ENCODE measurements at regions not wholly inside any gene's neighbourhood (a gene's known extent, or its start where the extent isn't known, plus 50 kb on each side); places are given as distances from the start of the nearest gene placed in this dataset.

GRCh38 chr1:229875086-229875485, 192.0 kb upstream of the GALNT2 start:
- H3K27ac ChIP-seq (ENCODE audit: low read length): no peak overlapping the region
- H3K4me3 ChIP-seq (ENCODE audit: low read depth in 1 of 2, low read length in 2 of 2): no peak overlapping the region

GRCh38 chr1:229879746-229880145, 187.3 kb upstream of the GALNT2 start:
- Histone ChIP-seq H3K4me3 (ENCODE audit: low read depth in 1 of 2, low read length in 2 of 2) (no peak overlapping the region), H3K4me1 (ENCODE audit: control insufficient read depth in 1 of 2, insufficient read depth in 2 of 2, low read length in 2 of 2) (peaks cover 0 to 21% of the 10 kb centered on the region in 2 donors), H3K9me3 (ENCODE audit: control insufficient read depth in 1 of 2, low read length in 2 of 2) (no peaks in the 10 kb centered on the region), H3K36me3 (ENCODE audit: control insufficient read depth in 1 of 2, insufficient read depth in 2 of 2, low read length in 2 of 2) (no peaks in the 10 kb centered on the region), H3K27me3 (ENCODE audit: low read depth, low read length) (no peaks in the 10 kb centered on the region), H3K27ac (ENCODE audit: low read length) (no peak overlapping the region)

More at GRCh38 chr1:229875086-229875485, 192.0 kb upstream of the GALNT2 start:
- Histone ChIP-seq H3K36me3 (ENCODE audit: control insufficient read depth in 1 of 2, insufficient read depth in 2 of 2, low read length in 2 of 2) (no peaks in the 10 kb centered on the region), H3K4me1 (ENCODE audit: control insufficient read depth in 1 of 2, insufficient read depth in 2 of 2, low read length in 2 of 2) (peaks cover 0 to 10% of the 10 kb centered on the region in 2 donors), H3K9me3 (ENCODE audit: control insufficient read depth in 1 of 2, low read length in 2 of 2) (no peaks in the 10 kb centered on the region), H3K27me3 (ENCODE audit: low read depth, low read length) (no peaks in the 10 kb centered on the region)

- Histone ChIP-seq H3K9me3 (ENCODE audit: control insufficient read depth in 1 of 2, low read length in 2 of 2) (no peaks in the 10 kb centered on the region), H3K4me1 (ENCODE audit: control insufficient read depth in 1 of 2, insufficient read depth in 2 of 2, low read length in 2 of 2) (peaks cover 0 to 21% of the 10 kb centered on the region in 2 donors), H3K27ac (ENCODE audit: low read length) (no peak overlapping the region), H3K36me3 (ENCODE audit: control insufficient read depth in 1 of 2, insufficient read depth in 2 of 2, low read length in 2 of 2) (no peaks in the 10 kb centered on the region), H3K27me3 (ENCODE audit: low read depth, low read length) (no peaks in the 10 kb centered on the region), H3K4me3 (ENCODE audit: low read depth in 1 of 2, low read length in 2 of 2) (no peak overlapping the region)
Measured at GRCh38 chr1:229880271-229881170, 186.5 kb upstream of the GALNT2 start.

GRCh38 chr1:229882621-229883020, 184.4 kb upstream of the GALNT2 start:
- Histone ChIP-seq H3K4me3 (ENCODE audit: low read depth in 1 of 2, low read length in 2 of 2) (no peak overlapping the region), H3K36me3 (ENCODE audit: control insufficient read depth in 1 of 2, insufficient read depth in 2 of 2, low read length in 2 of 2) (no peaks in the 10 kb centered on the region), H3K9me3 (ENCODE audit: control insufficient read depth in 1 of 2, low read length in 2 of 2) (no peaks in the 10 kb centered on the region), H3K4me1 (ENCODE audit: control insufficient read depth in 1 of 2, insufficient read depth in 2 of 2, low read length in 2 of 2) (peaks cover 0 to 33% of the 10 kb centered on the region in 2 donors), H3K27me3 (ENCODE audit: low read depth, low read length) (no peaks in the 10 kb centered on the region), H3K27ac (ENCODE audit: low read length) (no peak overlapping the region)

GRCh38 chr1:229883504-229884200, 183.4 kb upstream of the GALNT2 start:
- no peak overlapping the region for H3K4me3 ChIP-seq (ENCODE audit: low read depth in 1 of 2, low read length in 2 of 2)
- no peaks in the 10 kb centered on the region for H3K36me3 ChIP-seq (ENCODE audit: control insufficient read depth in 1 of 2, insufficient read depth in 2 of 2, low read length in 2 of 2)
- no peak overlapping the region for H3K27ac ChIP-seq (ENCODE audit: low read length)
- H3K4me1 ChIP-seq (ENCODE audit: control insufficient read depth in 1 of 2, insufficient read depth in 2 of 2, low read length in 2 of 2): peaks cover 0 to 36% of the 10 kb centered on the region in 2 donors
- H3K9me3 ChIP-seq (ENCODE audit: control insufficient read depth in 1 of 2, low read length in 2 of 2): no peaks in the 10 kb centered on the region
- no peaks in the 10 kb centered on the region for H3K27me3 ChIP-seq (ENCODE audit: low read depth, low read length)

- Histone ChIP-seq H3K36me3 (ENCODE audit: control insufficient read depth in 1 of 2, insufficient read depth in 2 of 2, low read length in 2 of 2) (no peaks in the 10 kb centered on the region), H3K9me3 (ENCODE audit: control insufficient read depth in 1 of 2, low read length in 2 of 2) (no peaks in the 10 kb centered on the region), H3K4me3 (ENCODE audit: low read depth in 1 of 2, low read length in 2 of 2) (no peak overlapping the region), H3K27me3 (ENCODE audit: low read depth, low read length) (no peaks in the 10 kb centered on the region), H3K27ac (ENCODE audit: low read length) (no peak overlapping the region), H3K4me1 (ENCODE audit: control insufficient read depth in 1 of 2, insufficient read depth in 2 of 2, low read length in 2 of 2) (peaks cover 0 to 32% of the 10 kb centered on the region in 2 donors)
Measured at GRCh38 chr1:229884765-229885164, 182.3 kb upstream of the GALNT2 start.

- H3K4me1 ChIP-seq (ENCODE audit: control insufficient read depth in 1 of 2, insufficient read depth in 2 of 2, low read length in 2 of 2): peaks cover 0 to 22% of the 10 kb centered on the region in 2 donors
Measured at GRCh38 chr1:229885568-229886495, 181.2 kb upstream of the GALNT2 start.

GRCh38 chr1:229886636-229887035, 180.4 kb upstream of the GALNT2 start:
- Histone ChIP-seq H3K27ac (ENCODE audit: low read length) (no peak overlapping the region), H3K9me3 (ENCODE audit: control insufficient read depth in 1 of 2, low read length in 2 of 2) (no peaks in the 10 kb centered on the region), H3K4me1 (ENCODE audit: control insufficient read depth in 1 of 2, insufficient read depth in 2 of 2, low read length in 2 of 2) (peaks cover 0 to 19% of the 10 kb centered on the region in 2 donors), H3K36me3 (ENCODE audit: control insufficient read depth in 1 of 2, insufficient read depth in 2 of 2, low read length in 2 of 2) (no peaks in the 10 kb centered on the region), H3K4me3 (ENCODE audit: low read depth in 1 of 2, low read length in 2 of 2) (no peak overlapping the region), H3K27me3 (ENCODE audit: low read depth, low read length) (no peaks in the 10 kb centered on the region)

More at GRCh38 chr1:229885568-229886495, 181.2 kb upstream of the GALNT2 start:
- Histone ChIP-seq H3K36me3 (ENCODE audit: control insufficient read depth in 1 of 2, insufficient read depth in 2 of 2, low read length in 2 of 2) (no peaks in the 10 kb centered on the region), H3K27me3 (ENCODE audit: low read depth, low read length) (no peaks in the 10 kb centered on the region), H3K4me3 (ENCODE audit: low read depth in 1 of 2, low read length in 2 of 2) (no peak overlapping the region), H3K27ac (ENCODE audit: low read length) (no peak overlapping the region), H3K9me3 (ENCODE audit: control insufficient read depth in 1 of 2, low read length in 2 of 2) (no peaks in the 10 kb centered on the region)

- no peaks in the 10 kb centered on the region for H3K9me3 ChIP-seq (ENCODE audit: control insufficient read depth in 1 of 2, low read length in 2 of 2)
- no peak overlapping the region for H3K4me3 ChIP-seq (ENCODE audit: low read depth in 1 of 2, low read length in 2 of 2)
- peak overlapping the region; percentile 46 for H3K27ac ChIP-seq (ENCODE audit: low read length)
- H3K4me1 ChIP-seq (ENCODE audit: control insufficient read depth in 1 of 2, insufficient read depth in 2 of 2, low read length in 2 of 2): peaks cover 0 to 19% of the 10 kb centered on the region in 2 donors
- H3K36me3 ChIP-seq (ENCODE audit: control insufficient read depth in 1 of 2, insufficient read depth in 2 of 2, low read length in 2 of 2): no peaks in the 10 kb centered on the region
- H3K27me3 ChIP-seq (ENCODE audit: low read depth, low read length): no peaks in the 10 kb centered on the region
Measured at GRCh38 chr1:229887043-229887822, 179.8 kb upstream of the GALNT2 start.

- Histone ChIP-seq H3K4me3 (ENCODE audit: low read depth in 1 of 2, low read length in 2 of 2) (no peak overlapping the region), H3K27me3 (ENCODE audit: low read depth, low read length) (no peaks in the 10 kb centered on the region), H3K4me1 (ENCODE audit: control insufficient read depth in 1 of 2, insufficient read depth in 2 of 2, low read length in 2 of 2) (peaks cover 0 to 19% of the 10 kb centered on the region in 2 donors), H3K9me3 (ENCODE audit: control insufficient read depth in 1 of 2, low read length in 2 of 2) (no peaks in the 10 kb centered on the region), H3K36me3 (ENCODE audit: control insufficient read depth in 1 of 2, insufficient read depth in 2 of 2, low read length in 2 of 2) (no peaks in the 10 kb centered on the region), H3K27ac (ENCODE audit: low read length) (no peak overlapping the region)
Measured at GRCh38 chr1:229888157-229888556, 178.9 kb upstream of the GALNT2 start.

Data from muscle layer of duodenum (tissue), 2 donors.